Activated T-cell treated with anti-CD3 and anti-CD28 coated beads, Interleukin-2, amount 50 U/mL, for 72 hours (primary cell): ENCODE measurements at regions not wholly inside any gene's neighbourhood (a gene's known extent, or its start where the extent isn't known, plus 50 kb on each side); places are given as distances from the start of the nearest gene placed in this dataset.
"Not testable (repeated sequence)": the region's sequence is repeated elsewhere in the genome, so short reads cannot be mapped to it uniquely, and the experiment has no call there.

Source experiments
- ATAC-seq, 2 donors: fragments of 150-1000 bp; cut with Tn5 transposase; replicated peaks in 1 of 2; 2 replicates each; pipeline ENCODE4 v1.10.0; 2021; ENCODE audit warnings: moderate library complexity in 2 of 2, mild to moderate bottlenecking in 1 of 2
- DNase-seq, 2 donors: peaks; one replicate each; pipeline ENCODE4 v3.0.0; 2021 to 2022; ENCODE audit warnings: mixed read lengths in 1 of 2
- H3K27ac Mint-ChIP-seq: one replicate; pipeline ENCODE4 v1.8.0; 2022; ENCODE audit warnings: mild to moderate bottlenecking, moderate library complexity, mixed read lengths
- H3K27me3 Mint-ChIP-seq: one replicate; pipeline ENCODE4 v1.8.0; 2022; ENCODE audit warnings: low read depth, mixed read lengths
- H3K36me3 Mint-ChIP-seq, 2 donors: one replicate each; pipeline ENCODE4 v1.8.0; 2022; ENCODE audit warnings: mixed read lengths in 2 of 2, mild to moderate bottlenecking in 1 of 2; ENCODE audit not compliant: insufficient read depth in 2 of 2
- H3K4me1 Mint-ChIP-seq: one replicate; pipeline ENCODE4 v1.8.0; 2022; ENCODE audit warnings: low read depth, mixed read lengths
- H3K4me3 Mint-ChIP-seq, 2 donors: one replicate each; pipeline ENCODE4 v1.8.0; 2022; ENCODE audit warnings: mild to moderate bottlenecking in 2 of 2, mixed read lengths in 2 of 2, moderate library complexity in 2 of 2
- H3K9me3 Mint-ChIP-seq, 2 donors: one replicate each; pipeline ENCODE4 v1.8.0; 2022; ENCODE audit warnings: mixed read lengths in 2 of 2

GRCh38 chr14:71355324-71356201 lies 448.3 kb downstream of the PCNX1 start:
- Mint-ChIP-seq H3K27me3 (no peaks in the 10 kb centered on the region), H3K27ac (peak overlapping the region; percentile 58), H3K9me3 (peaks cover 6 to 13% of the 10 kb centered on the region in 2 donors), H3K4me3 (no peak overlapping the region), H3K4me1 (peaks cover 50% of the 10 kb centered on the region), H3K36me3 (peaks cover 14 to 30% of the 10 kb centered on the region in 2 donors)
- DNase-seq (no peak), ATAC-seq (no peak)

- Mint-ChIP-seq H3K4me1 (peaks cover 61% of the 10 kb centered on the region), H3K27ac (no peak overlapping the region), H3K9me3 (peaks cover 6 to 13% of the 10 kb centered on the region in 2 donors), H3K4me3 (no peak overlapping the region), H3K36me3 (peaks cover 12 to 19% of the 10 kb centered on the region in 2 donors), H3K27me3 (no peaks in the 10 kb centered on the region)
- ATAC-seq = peak in 1 of 2 donors; percentile 33
- DNase-seq = no peak
These were observed 451.1 kb downstream of the PCNX1 start for GRCh38 chr14:71358209-71358931.

- not testable (repeated sequence) for H3K27me3 Mint-ChIP-seq, H3K27ac Mint-ChIP-seq, DNase-seq, H3K4me3 Mint-ChIP-seq, ATAC-seq
- peaks cover 6 to 13% of the 10 kb centered on the region in 2 donors for H3K9me3 Mint-ChIP-seq
- peaks cover 9 to 16% of the 10 kb centered on the region in 2 donors for H3K36me3 Mint-ChIP-seq
- peaks cover 64% of the 10 kb centered on the region for H3K4me1 Mint-ChIP-seq
These were observed 451.7 kb downstream of the PCNX1 start for GRCh38 chr14:71358932-71359421.

GRCh38 chr14:71359823-71360222 lies 452.6 kb downstream of the PCNX1 start:
- Mint-ChIP-seq H3K36me3 (peaks cover 9 to 16% of the 10 kb centered on the region in 2 donors), H3K27ac (no peak overlapping the region), H3K27me3 (no peaks in the 10 kb centered on the region), H3K4me1 (peaks cover 70% of the 10 kb centered on the region), H3K9me3 (peaks cover 6 to 13% of the 10 kb centered on the region in 2 donors), H3K4me3 (no peak overlapping the region)
- ATAC-seq (no peak), DNase-seq (no peak)

- peaks cover 6 to 13% of the 10 kb centered on the region in 2 donors for H3K9me3 Mint-ChIP-seq
- H3K4me1 Mint-ChIP-seq = peaks cover 60% of the 10 kb centered on the region
- H3K36me3 Mint-ChIP-seq = peaks cover 9 to 16% of the 10 kb centered on the region in 2 donors
These were observed 454.1 kb downstream of the PCNX1 start for GRCh38 chr14:71361336-71361735.

GRCh38 chr14:71361874-71362273 lies 454.6 kb downstream of the PCNX1 start:
- Mint-ChIP-seq H3K27me3 (no peaks in the 10 kb centered on the region), H3K27ac (no peak overlapping the region), H3K4me1 (peaks cover 60% of the 10 kb centered on the region), H3K4me3 (peak overlapping the region in 1 of 2 donors; percentile 63), H3K9me3 (peaks cover 6 to 13% of the 10 kb centered on the region in 2 donors), H3K36me3 (peaks cover 9 to 16% of the 10 kb centered on the region in 2 donors)
- no peak for ATAC-seq
- no peak for DNase-seq

More at GRCh38 chr14:71361336-71361735, 454.1 kb downstream of the PCNX1 start:
- DNase-seq (no peak), ATAC-seq (no peak)
- Mint-ChIP-seq H3K27ac (no peak overlapping the region), H3K4me3 (no peak overlapping the region), H3K27me3 (no peaks in the 10 kb centered on the region)

- DNase-seq = no peak
- peak overlapping the region; percentile 73 for H3K27ac Mint-ChIP-seq
- peaks cover 6 to 13% of the 10 kb centered on the region in 2 donors for H3K9me3 Mint-ChIP-seq
- no peaks in the 10 kb centered on the region for H3K27me3 Mint-ChIP-seq
- H3K4me1 Mint-ChIP-seq = peaks cover 60% of the 10 kb centered on the region
- H3K4me3 Mint-ChIP-seq = peak overlapping the region; percentile 37 to 63
- peaks cover 9 to 16% of the 10 kb centered on the region in 2 donors for H3K36me3 Mint-ChIP-seq
- ATAC-seq = no peak
These were observed 455.0 kb downstream of the PCNX1 start for GRCh38 chr14:71362282-71362681.

GRCh38 chr14:71362920-71363584 lies 455.8 kb downstream of the PCNX1 start:
- H3K9me3 Mint-ChIP-seq = peaks cover 6 to 13% of the 10 kb centered on the region in 2 donors
- H3K27ac Mint-ChIP-seq = peak overlapping the region; percentile 26
- DNase-seq (no peak), ATAC-seq (peak in 1 of 2 donors; percentile 45)
- H3K27me3 Mint-ChIP-seq = no peaks in the 10 kb centered on the region
- peaks cover 9 to 16% of the 10 kb centered on the region in 2 donors for H3K36me3 Mint-ChIP-seq
- H3K4me3 Mint-ChIP-seq = peak overlapping the region in 1 of 2 donors; percentile 25
- H3K4me1 Mint-ChIP-seq = peaks cover 53% of the 10 kb centered on the region

- H3K4me1 Mint-ChIP-seq = peaks cover 41% of the 10 kb centered on the region
These were observed 457.0 kb downstream of the PCNX1 start for GRCh38 chr14:71363946-71364925.

GRCh38 chr14:71365361-71365760 lies 458.1 kb downstream of the PCNX1 start:
- no peak overlapping the region for H3K27ac Mint-ChIP-seq
- H3K36me3 Mint-ChIP-seq = peaks cover 3 to 4% of the 10 kb centered on the region in 2 donors
- peaks cover 38% of the 10 kb centered on the region for H3K4me1 Mint-ChIP-seq
- no peak for DNase-seq
- H3K4me3 Mint-ChIP-seq = no peak overlapping the region
- ATAC-seq = no peak
- no peaks in the 10 kb centered on the region for H3K27me3 Mint-ChIP-seq
- no peaks in the 10 kb centered on the region for H3K9me3 Mint-ChIP-seq

More at GRCh38 chr14:71363946-71364925, 457.0 kb downstream of the PCNX1 start:
- no peak overlapping the region for H3K27ac Mint-ChIP-seq
- peaks cover 7 to 10% of the 10 kb centered on the region in 2 donors for H3K36me3 Mint-ChIP-seq
- no peak for DNase-seq
- H3K27me3 Mint-ChIP-seq = no peaks in the 10 kb centered on the region
- H3K4me3 Mint-ChIP-seq = no peak overlapping the region
- H3K9me3 Mint-ChIP-seq = peaks cover 4% of the 10 kb centered on the region in 2 donors
- ATAC-seq = no peak

- H3K36me3 Mint-ChIP-seq = peaks cover 4 to 5% of the 10 kb centered on the region in 2 donors
These were observed 459.6 kb downstream of the PCNX1 start for GRCh38 chr14:71366861-71367260.

More at GRCh38 chr14:71366861-71367260, 459.6 kb downstream of the PCNX1 start:
- H3K27ac Mint-ChIP-seq = no peak overlapping the region
- H3K9me3 Mint-ChIP-seq = no peaks in the 10 kb centered on the region
- H3K4me1 Mint-ChIP-seq = peaks cover 39% of the 10 kb centered on the region
- no peaks in the 10 kb centered on the region for H3K27me3 Mint-ChIP-seq
- ATAC-seq (no peak), DNase-seq (no peak)
- H3K4me3 Mint-ChIP-seq = no peak overlapping the region
